Liver (tissue), 8 donors: ENCODE measurements at regions not wholly inside any gene's neighbourhood (a gene's known extent, or its start where the extent isn't known, plus 50 kb on each side); places are given as distances from the start of the nearest gene placed in this dataset.

Source experiments
- DNase-seq: peaks from one replicate; pipeline ENCODE4 v3.0.0-alpha.2; 2017; ENCODE audit warnings: low spot score
- H3K27ac ChIP-seq, 2 donors: one replicate each; pipeline ENCODE4 v1.7.0; 2013; ENCODE audit warnings: inconsistent platforms in 2 of 2, low read length in 2 of 2, control low read depth in 1 of 2, low read depth in 1 of 2, mild to moderate bottlenecking in 1 of 2
- H3K27me3 ChIP-seq, 4 donors: one replicate each; pipeline versions ENCODE4 v1.6.1 to v1.7.0; 2013; ENCODE audit warnings: low read length in 3 of 4, inconsistent platforms in 1 of 4, mild to moderate bottlenecking in 1 of 4, moderate library complexity in 1 of 4; ENCODE audit not compliant: control insufficient read depth in 4 of 4, insufficient read depth in 4 of 4
- H3K36me3 ChIP-seq, 4 donors: one replicate each; pipeline versions ENCODE4 v1.6.1 to v1.7.0; 2013; ENCODE audit warnings: low read length in 3 of 4, mild to moderate bottlenecking in 3 of 4, low read depth in 1 of 4, moderate library complexity in 1 of 4; ENCODE audit not compliant: control insufficient read depth in 4 of 4, insufficient read depth in 3 of 4
- H3K4me1 ChIP-seq, 4 donors: one replicate each; pipeline versions ENCODE4 v1.6.1 to v1.7.0; 2013; ENCODE audit warnings: low read length in 3 of 4, mild to moderate bottlenecking in 3 of 4, moderate library complexity in 1 of 4; ENCODE audit not compliant: control insufficient read depth in 4 of 4, insufficient read depth in 4 of 4
- H3K4me3 ChIP-seq, 3 donors: one replicate each; pipeline versions ENCODE4 v1.6.1 to v1.7.0; 2013; ENCODE audit warnings: low read length in 3 of 3, control low read depth in 1 of 3, low read depth in 1 of 3, mild to moderate bottlenecking in 1 of 3
- H3K9ac ChIP-seq, 2 donors: one replicate each; pipeline ENCODE4 v1.7.0; 2013; ENCODE audit warnings: low read length in 2 of 2, mild to moderate bottlenecking in 2 of 2, moderate library complexity in 2 of 2, control low read depth in 1 of 2, low read depth in 1 of 2
- H3K9me3 ChIP-seq, 4 donors: one replicate each; pipeline versions ENCODE4 v1.6.1 to v1.7.0; 2013; ENCODE audit warnings: low read length in 3 of 4; ENCODE audit not compliant: control insufficient read depth in 4 of 4
- CTCF ChIP-seq: fragments of 150-350 bp; IDR thresholded peaks from 2 replicates; pipeline ENCODE4 v1.5.1; 2017; ENCODE audit warnings: improper control_type of control experiment, low read depth, low read length; ENCODE audit not compliant: missing input control
- EGR1 ChIP-seq, 2 donors: IDR thresholded peaks; 2 replicates each; pipeline ENCODE4 v1.6.1; 2016 to 2018; ENCODE audit warnings: antibody characterized with exemption in 2 of 2, low read depth in 2 of 2
- FOXA1 ChIP-seq: IDR thresholded peaks from 2 replicates; pipeline ENCODE4 v1.6.1; 2016; ENCODE audit warnings: antibody characterized with exemption
- FOXA2 ChIP-seq: IDR thresholded peaks from 2 replicates; pipeline ENCODE4 v1.6.1; 2016; ENCODE audit warnings: antibody characterized with exemption
- HNF4A ChIP-seq, 2 donors: conservative IDR thresholded peaks; 2 replicates each; pipeline ENCODE4 v1.6.1; 2016; ENCODE audit warnings: antibody characterized with exemption in 2 of 2, mild to moderate bottlenecking in 2 of 2
- HNF4G ChIP-seq: IDR thresholded peaks from 2 replicates; pipeline ENCODE4 v1.6.1; 2016; ENCODE audit warnings: antibody characterized with exemption
- JUND ChIP-seq, 2 donors: IDR thresholded peaks; 2 replicates each; pipeline ENCODE4 v1.6.1; 2016; ENCODE audit warnings: antibody characterized with exemption in 2 of 2
- MAX ChIP-seq: IDR thresholded peaks from 2 replicates; pipeline ENCODE4 v1.6.1; 2016; ENCODE audit warnings: antibody characterized with exemption
- NR2F2 ChIP-seq: IDR thresholded peaks from 2 replicates; pipeline ENCODE4 v1.6.1; 2016; ENCODE audit warnings: antibody characterized with exemption
- RAD21 ChIP-seq, 2 donors: IDR thresholded peaks; 2 replicates each; pipeline ENCODE4 v1.6.1; 2016; ENCODE audit warnings: antibody characterized with exemption in 2 of 2, mild to moderate bottlenecking in 2 of 2
- RXRA ChIP-seq, 2 donors: IDR thresholded peaks; 2 replicates each; pipeline ENCODE4 v1.6.1; 2017 to 2018; ENCODE audit warnings: antibody characterized with exemption in 2 of 2, mild to moderate bottlenecking in 1 of 2
- SP1 ChIP-seq: IDR thresholded peaks from 2 replicates; pipeline ENCODE4 v1.6.1; 2018; ENCODE audit warnings: antibody characterized with exemption, mild to moderate bottlenecking
- TAF1 ChIP-seq: conservative IDR thresholded peaks from 2 replicates; pipeline ENCODE4 v1.6.1; 2016; ENCODE audit warnings: antibody characterized with exemption, mild to moderate bottlenecking
- YY1 ChIP-seq: IDR thresholded peaks from 2 replicates; pipeline ENCODE4 v1.6.1; 2016; ENCODE audit warnings: antibody characterized with exemption, mild to moderate bottlenecking
- ZBTB33 ChIP-seq: IDR thresholded peaks from 2 replicates; pipeline ENCODE4 v1.6.1; 2016; ENCODE audit warnings: antibody characterized with exemption
- WGBS: extraction: QIAGEN DNeasy Blood & Tissue Kit; methylation state at CpG from one replicate; pipeline ENCODE4 v1.1.7; 2013; 5-methylcytosine and 5-hydroxymethylcytosine counted together
- TF ChIP-seq, protein P1 (sequence below): IDR thresholded peaks from 2 replicates; pipeline ENCODE4 v1.6.1; 2016; ENCODE audit warnings: antibody characterized with exemption, mild to moderate bottlenecking
- TF ChIP-seq, protein P2 (sequence below): IDR thresholded peaks from 2 replicates; pipeline ENCODE4 v1.6.1; 2016; ENCODE audit warnings: antibody characterized with exemption
- donor health status: healthy.
- donor health status: healthy.
- donor health status: healthy.
- donor health status: healthy.
- donor health status: healthy.

- TF ChIP-seq ZBTB33, result no peak
- TF ChIP-seq YY1, result no peak
- no peak for TF ChIP-seq HNF4A (conservative IDR thresholded peaks at IDR 0.05)
- no peak for TF ChIP-seq FOXA2
- no peak for TF ChIP-seq EGR1 (IDR thresholded peaks at IDR 0.05; ENCODE audit: low read depth in 2 of 2)
- TF ChIP-seq SP1, result no peak
- TF ChIP-seq TAF1, result no peak
- no peak for TF ChIP-seq NR2F2
- no peak for TF ChIP-seq JUND (IDR thresholded peaks at IDR 0.05)
- TF ChIP-seq FOXA1, result no peak
Observed at GRCh38 chr12:131254374-131254773, 300.7 kb downstream of the ADGRD1 start.

GRCh38 chr12:131258398-131258797, 304.7 kb downstream of the ADGRD1 start:
- H3K4me1 ChIP-seq, result no peaks in the 10 kb centered on the region
- TF ChIP-seq CTCF (no peak), FOXA1 (no peak), RAD21 (IDR thresholded peaks at IDR 0.05) (no peak), YY1 (no peak), FOXA2 (no peak), HNF4A (conservative IDR thresholded peaks at IDR 0.05) (no peak), MAX (no peak), JUND (IDR thresholded peaks at IDR 0.05) (no peak), NR2F2 (no peak), RXRA (IDR thresholded peaks at IDR 0.05) (no peak), HNF4G (no peak)
- TF ChIP-seq, protein P1, sequence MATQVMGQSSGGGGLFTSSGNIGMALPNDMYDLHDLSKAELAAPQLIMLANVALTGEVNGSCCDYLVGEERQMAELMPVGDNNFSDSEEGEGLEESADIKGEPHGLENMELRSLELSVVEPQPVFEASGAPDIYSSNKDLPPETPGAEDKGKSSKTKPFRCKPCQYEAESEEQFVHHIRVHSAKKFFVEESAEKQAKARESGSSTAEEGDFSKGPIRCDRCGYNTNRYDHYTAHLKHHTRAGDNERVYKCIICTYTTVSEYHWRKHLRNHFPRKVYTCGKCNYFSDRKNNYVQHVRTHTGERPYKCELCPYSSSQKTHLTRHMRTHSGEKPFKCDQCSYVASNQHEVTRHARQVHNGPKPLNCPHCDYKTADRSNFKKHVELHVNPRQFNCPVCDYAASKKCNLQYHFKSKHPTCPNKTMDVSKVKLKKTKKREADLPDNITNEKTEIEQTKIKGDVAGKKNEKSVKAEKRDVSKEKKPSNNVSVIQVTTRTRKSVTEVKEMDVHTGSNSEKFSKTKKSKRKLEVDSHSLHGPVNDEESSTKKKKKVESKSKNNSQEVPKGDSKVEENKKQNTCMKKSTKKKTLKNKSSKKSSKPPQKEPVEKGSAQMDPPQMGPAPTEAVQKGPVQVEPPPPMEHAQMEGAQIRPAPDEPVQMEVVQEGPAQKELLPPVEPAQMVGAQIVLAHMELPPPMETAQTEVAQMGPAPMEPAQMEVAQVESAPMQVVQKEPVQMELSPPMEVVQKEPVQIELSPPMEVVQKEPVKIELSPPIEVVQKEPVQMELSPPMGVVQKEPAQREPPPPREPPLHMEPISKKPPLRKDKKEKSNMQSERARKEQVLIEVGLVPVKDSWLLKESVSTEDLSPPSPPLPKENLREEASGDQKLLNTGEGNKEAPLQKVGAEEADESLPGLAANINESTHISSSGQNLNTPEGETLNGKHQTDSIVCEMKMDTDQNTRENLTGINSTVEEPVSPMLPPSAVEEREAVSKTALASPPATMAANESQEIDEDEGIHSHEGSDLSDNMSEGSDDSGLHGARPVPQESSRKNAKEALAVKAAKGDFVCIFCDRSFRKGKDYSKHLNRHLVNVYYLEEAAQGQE, result no peak
- TF ChIP-seq, protein P2, sequence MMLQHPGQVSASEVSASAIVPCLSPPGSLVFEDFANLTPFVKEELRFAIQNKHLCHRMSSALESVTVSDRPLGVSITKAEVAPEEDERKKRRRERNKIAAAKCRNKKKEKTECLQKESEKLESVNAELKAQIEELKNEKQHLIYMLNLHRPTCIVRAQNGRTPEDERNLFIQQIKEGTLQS, result no peak
- 79% methylated on average over 8 of the region's 8 CpGs for WGBS
- H3K9me3 ChIP-seq, result peaks cover 0 to 6% (median 0%) of the 10 kb centered on the region in 4 donors
- no peaks in the 10 kb centered on the region for H3K36me3 ChIP-seq
- DNase-seq, result no peak
- no peak overlapping the region for H3K27ac ChIP-seq
- no peak overlapping the region for H3K9ac ChIP-seq
- peaks cover 0 to 5% (median 0%) of the 10 kb centered on the region in 4 donors for H3K27me3 ChIP-seq
- H3K4me3 ChIP-seq, result no peak overlapping the region

More at GRCh38 chr12:131254374-131254773, 300.7 kb downstream of the ADGRD1 start:
- Histone ChIP-seq H3K27ac (no peak overlapping the region), H3K27me3 (peaks cover 0 to 5% (median 1%) of the 10 kb centered on the region in 4 donors), H3K36me3 (no peaks in the 10 kb centered on the region), H3K4me3 (no peak overlapping the region), H3K9me3 (peaks cover 0 to 6% (median 0%) of the 10 kb centered on the region in 4 donors), H3K9ac (no peak overlapping the region), H3K4me1 (no peaks in the 10 kb centered on the region)
- no peak for DNase-seq
- WGBS, result 82% methylated on average over 2 of the region's 2 CpGs
